MCF 10A (cell line): ENCODE measurements at regions not wholly inside any gene's neighbourhood (a gene's known extent, or its start where the extent isn't known, plus 50 kb on each side); places are given as distances from the start of the nearest gene placed in this dataset.

Experiments used
- BruUV-seq: library from RNA; stranded (reverse); fragments of 400-500 nt; replicated peaks from 2 replicates; lab custom pipeline; 2021; lab: Mats Ljungman, UMichigan
- CTCF ChIA-PET: fragments of 300-600 bp; sonication (Branson Sonifier 250); formaldehyde crosslinking; extraction: SDS; loops from one replicate; lab custom pipeline; 2021; ENCODE audit warnings: antibody characterized with exemption, inconsistent platforms; lab: Yijun Ruan, JAX
- POLR2A ChIA-PET: fragments of 300-600, 350-650 bp; sonication (Branson Sonifier 250); formaldehyde crosslinking; extraction: SDS; loops from one replicate; lab custom pipeline; 2020; ENCODE audit warnings: antibody characterized with exemption, inconsistent platforms; lab: Yijun Ruan, JAX
- DNase-seq: peaks from one replicate; pipeline ENCODE4 v3.0.0-alpha.2; 2018; ENCODE audit not compliant: unreplicated experiment
- H3K27ac Mint-ChIP-seq: one replicate; pipeline ENCODE4 v1.8.0; 2022; ENCODE audit warnings: mild to moderate bottlenecking, low read depth, mixed read lengths; ENCODE audit not compliant: unreplicated experiment
- H3K27me3 Mint-ChIP-seq: one replicate; pipeline ENCODE4 v1.8.0; 2022; ENCODE audit warnings: mixed read lengths; ENCODE audit not compliant: insufficient read depth, unreplicated experiment
- H3K36me3 Mint-ChIP-seq: one replicate; pipeline ENCODE4 v1.8.0; 2022; ENCODE audit warnings: mild to moderate bottlenecking, moderate library complexity, mixed read lengths; ENCODE audit not compliant: insufficient read depth, unreplicated experiment
- H3K4me1 Mint-ChIP-seq: one replicate; pipeline ENCODE4 v1.8.0; 2022; ENCODE audit warnings: mixed read lengths; ENCODE audit not compliant: insufficient read depth, unreplicated experiment
- H3K4me3 Mint-ChIP-seq: one replicate; pipeline ENCODE4 v1.8.0; 2022; ENCODE audit warnings: mild to moderate bottlenecking, moderate library complexity, mixed read lengths; ENCODE audit not compliant: unreplicated experiment
- H3K9me3 Mint-ChIP-seq: one replicate; pipeline ENCODE4 v1.8.0; 2022; ENCODE audit warnings: mixed read lengths; ENCODE audit not compliant: unreplicated experiment
- CTCF ChIP-seq: fragments of 200-600 bp; IDR thresholded peaks from one replicate; pipeline ENCODE4 v1.8.0; 2022; ENCODE audit warnings: antibody characterized with exemption, mild to moderate bottlenecking; ENCODE audit not compliant: unreplicated experiment
- intact Hi-C: fragments of 100-400 bp; cut with micrococcal nuclease; formaldehyde crosslinking; loops from 2 replicates; pipeline ENCODE4 v1.14.1; 2022

GRCh38 chr10:8380833-8381496 is 326.5 kb downstream of the GATA3 start:
- Mint-ChIP-seq H3K4me3 (no peak overlapping the region), H3K27ac (no peak overlapping the region), H3K27me3 (no peaks in the 10 kb centered on the region), H3K36me3 (peaks cover 6% of the 10 kb centered on the region), H3K4me1 (no peaks in the 10 kb centered on the region), H3K9me3 (no peaks in the 10 kb centered on the region)
- no peak for DNase-seq
- intact Hi-C loops, result no loop called here
- ChIA-PET POLR2A (no interaction called here), CTCF (interaction anchor here (0.6 kb wide), 1 partner anchor 354 kb away, joined by 3 read pairs; no protein-coding TSS in a partner anchor)
- no TSS peak for BruUV-seq
- TF ChIP-seq CTCF, result no peak

GRCh38 chr10:8386781-8387180 is 332.3 kb downstream of the GATA3 start:
- intact Hi-C loops, result no loop called here
- Mint-ChIP-seq H3K9me3 (peaks cover 8% of the 10 kb centered on the region), H3K27me3 (no peaks in the 10 kb centered on the region), H3K36me3 (peaks cover 6% of the 10 kb centered on the region), H3K4me3 (no peak overlapping the region), H3K27ac (peak overlapping the region; percentile 5), H3K4me1 (no peaks in the 10 kb centered on the region)
- ChIA-PET CTCF (interaction anchor here (0.6 kb wide), 1 partner anchor 8 kb away, joined by 3 read pairs; no protein-coding TSS in a partner anchor), POLR2A (no interaction called here)
- DNase-seq, result no peak
- BruUV-seq, result no TSS peak
- TF ChIP-seq CTCF, result no peak

- Mint-ChIP-seq H3K27me3 (no peaks in the 10 kb centered on the region), H3K4me1 (no peaks in the 10 kb centered on the region), H3K9me3 (peaks cover 8% of the 10 kb centered on the region), H3K4me3 (no peak overlapping the region), H3K27ac (no peak overlapping the region), H3K36me3 (peaks cover 6% of the 10 kb centered on the region)
- CTCF ChIA-PET, result no interaction called here
- no TSS peak for BruUV-seq
- POLR2A ChIA-PET, result interaction anchor here (0.6 kb wide), 1 partner anchor 10 kb away, joined by 3 read pairs; no protein-coding TSS in a partner anchor
- no peak for TF ChIP-seq CTCF
- no peak for DNase-seq
- intact Hi-C loops, result no loop called here
These were observed 335.1 kb downstream of the GATA3 start for GRCh38 chr10:8389630-8390029.

- no peak overlapping the region for H3K27ac Mint-ChIP-seq
- CTCF ChIA-PET, result no interaction called here
- H3K4me3 Mint-ChIP-seq, result no peak overlapping the region
- intact Hi-C loops, result no loop called here
- H3K4me1 Mint-ChIP-seq, result peaks cover 7% of the 10 kb centered on the region
- POLR2A ChIA-PET, result interaction anchor here (0.6 kb wide), 1 partner anchor 330 kb away, joined by 3 read pairs; no protein-coding TSS in a partner anchor
- H3K27me3 Mint-ChIP-seq, result no peaks in the 10 kb centered on the region
- H3K36me3 Mint-ChIP-seq, result peaks cover 6% of the 10 kb centered on the region
- TF ChIP-seq CTCF, result no peak
- H3K9me3 Mint-ChIP-seq, result peaks cover 8% of the 10 kb centered on the region
- no TSS peak for BruUV-seq
- DNase-seq, result no peak
These were observed 337.7 kb downstream of the GATA3 start for GRCh38 chr10:8392216-8392615.
